ENCODE measurements at regions not wholly inside any gene's neighbourhood (a gene's known extent, or its start where the extent isn't known, plus 50 kb on each side); places are given as distances from the start of the nearest gene placed in this dataset.
"Not testable (repeated sequence)": the region's sequence is repeated elsewhere in the genome, so short reads cannot be mapped to it uniquely, and the experiment has no call there.

DNA sequence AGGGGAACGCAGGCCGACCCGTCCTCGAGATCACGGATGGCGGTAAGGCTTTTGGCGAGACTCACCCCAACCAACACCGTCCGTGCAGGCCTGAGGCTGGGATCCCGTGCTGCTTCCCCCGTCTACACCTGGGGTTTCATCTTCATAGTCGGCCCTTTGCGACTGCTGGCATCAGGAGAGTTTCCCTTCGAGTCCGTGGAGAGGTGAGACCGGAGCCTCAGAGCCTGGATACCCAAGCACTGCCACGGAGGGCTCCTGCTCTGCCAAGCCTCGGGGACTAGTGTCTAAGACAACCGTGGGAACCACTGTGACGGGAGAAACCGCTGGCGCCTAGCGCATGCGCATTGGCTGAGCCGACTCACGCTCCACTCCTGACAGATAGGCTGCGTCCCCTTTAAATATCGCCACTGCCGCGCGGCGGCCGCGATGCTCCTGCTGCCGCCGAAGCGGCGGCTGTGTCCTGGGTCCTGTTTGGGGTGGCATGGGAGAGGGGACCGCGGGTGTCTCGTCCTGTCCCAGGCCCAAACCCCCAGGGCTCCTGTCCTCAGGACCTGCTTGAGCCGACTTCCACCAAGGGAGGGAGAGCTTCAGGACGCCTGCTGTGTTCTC lies 706.1 kb upstream of the TPTE start:
- H3K4me3 Mint-ChIP-seq; H3K36me3 Mint-ChIP-seq; H3K27me3 Mint-ChIP-seq; ATAC-seq (ENCODE audit: low read depth); H3K4me1 Mint-ChIP-seq; POLR2A ChIA-PET; DNase-seq; H3K9me3 Mint-ChIP-seq; H3K27ac Mint-ChIP-seq: not testable (repeated sequence)

DNA sequence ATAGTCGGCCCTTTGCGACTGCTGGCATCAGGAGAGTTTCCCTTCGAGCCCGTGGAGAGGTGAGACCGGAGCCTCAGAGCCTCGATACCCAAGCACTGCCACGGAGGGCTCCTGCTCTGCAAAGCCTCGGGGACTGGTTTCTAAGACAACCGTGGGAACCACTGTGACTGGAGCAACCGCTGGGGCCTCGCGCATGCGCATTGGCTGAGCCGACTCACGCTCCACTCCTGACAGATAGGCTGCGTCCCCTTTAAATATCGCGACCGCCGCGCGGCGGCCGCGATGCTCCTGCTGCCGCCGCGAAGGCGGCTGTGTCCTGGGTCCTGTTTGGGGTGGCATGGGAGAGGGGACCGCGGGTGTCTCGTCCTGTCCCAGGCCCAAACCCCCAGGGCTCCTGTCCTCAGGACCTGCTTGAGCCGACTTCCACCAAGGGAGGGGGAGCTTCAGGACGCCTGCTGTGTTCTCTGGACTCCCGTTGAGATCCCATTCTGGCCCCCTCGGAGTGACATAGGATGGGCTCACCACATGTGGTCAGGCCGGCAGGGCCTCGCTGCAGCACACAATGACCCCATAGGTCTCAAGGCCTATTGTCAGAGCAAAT lies 704.5 kb upstream of the TPTE start:
- POLR2A ChIA-PET; ATAC-seq (ENCODE audit: low read depth); H3K27me3 Mint-ChIP-seq; H3K4me3 Mint-ChIP-seq; H3K36me3 Mint-ChIP-seq; H3K9me3 Mint-ChIP-seq; H3K4me1 Mint-ChIP-seq; H3K27ac Mint-ChIP-seq; DNase-seq: not testable (repeated sequence)

DNA sequence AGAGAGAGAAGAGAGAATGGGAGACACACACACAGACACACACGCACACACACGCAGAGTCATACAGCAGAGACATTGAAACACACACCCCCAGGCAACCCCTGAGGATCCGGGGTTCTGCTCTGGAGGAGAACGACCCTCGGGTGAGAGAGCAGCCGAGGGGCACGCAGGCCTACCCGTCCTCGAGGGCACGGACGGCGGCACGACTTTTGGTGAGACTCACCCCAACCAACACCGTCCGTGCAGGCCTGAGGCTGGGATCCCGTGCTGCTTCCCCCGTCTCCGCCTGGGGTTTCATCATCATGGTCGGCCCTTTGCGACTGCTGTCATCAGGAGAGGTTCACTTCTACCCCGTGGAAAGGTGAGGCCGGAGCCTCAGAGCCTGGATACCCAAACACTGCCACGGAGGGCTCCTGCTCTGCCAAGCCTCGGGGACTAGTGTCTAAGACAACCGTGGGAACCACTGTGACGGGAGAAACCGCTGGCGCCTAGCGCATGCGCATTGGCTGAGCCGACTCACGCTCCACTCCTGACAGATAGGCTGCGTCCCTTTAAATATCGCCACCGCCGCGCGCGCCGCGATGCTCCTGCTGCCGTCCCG lies 703.4 kb upstream of the TPTE start:
- H3K9me3 Mint-ChIP-seq; DNase-seq; H3K4me3 Mint-ChIP-seq; H3K27me3 Mint-ChIP-seq; H3K4me1 Mint-ChIP-seq; H3K36me3 Mint-ChIP-seq; ATAC-seq (ENCODE audit: low read depth); POLR2A ChIA-PET; H3K27ac Mint-ChIP-seq: not testable (repeated sequence)

DNA sequence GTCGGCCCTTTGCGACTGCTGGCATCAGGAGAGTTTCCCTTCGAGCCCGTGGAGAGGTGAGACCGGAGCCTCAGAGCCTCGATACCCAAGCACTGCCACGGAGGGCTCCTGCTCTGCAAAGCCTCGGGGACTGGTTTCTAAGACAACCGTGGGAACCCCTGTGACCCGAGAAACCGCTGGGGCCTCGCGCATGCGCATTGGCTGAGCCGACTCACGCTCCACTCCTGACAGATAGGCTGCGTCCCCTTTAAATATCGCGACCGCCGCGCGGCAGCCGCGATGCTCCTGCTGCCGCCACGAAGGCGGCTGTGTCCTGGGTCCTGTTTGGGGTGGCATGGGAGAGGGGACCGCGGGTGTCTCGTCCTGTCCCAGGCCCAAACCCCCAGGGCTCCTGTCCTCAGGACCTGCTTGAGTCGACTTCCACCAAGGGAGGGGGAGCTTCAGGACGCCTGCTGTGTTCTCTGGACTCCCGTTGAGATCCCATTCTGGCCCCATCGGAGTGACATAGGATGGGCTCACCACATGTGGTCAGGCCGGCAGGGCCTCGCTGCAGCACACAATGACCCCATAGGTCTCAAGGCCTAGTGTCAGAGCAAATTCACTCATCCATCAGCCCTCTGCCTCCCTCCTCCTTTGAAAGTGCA lies 701.7 kb upstream of the TPTE start:
- DNase-seq; POLR2A ChIA-PET; ATAC-seq (ENCODE audit: low read depth); H3K9me3 Mint-ChIP-seq; H3K27me3 Mint-ChIP-seq; H3K4me1 Mint-ChIP-seq; H3K36me3 Mint-ChIP-seq; H3K27ac Mint-ChIP-seq; H3K4me3 Mint-ChIP-seq: not testable (repeated sequence)

DNA sequence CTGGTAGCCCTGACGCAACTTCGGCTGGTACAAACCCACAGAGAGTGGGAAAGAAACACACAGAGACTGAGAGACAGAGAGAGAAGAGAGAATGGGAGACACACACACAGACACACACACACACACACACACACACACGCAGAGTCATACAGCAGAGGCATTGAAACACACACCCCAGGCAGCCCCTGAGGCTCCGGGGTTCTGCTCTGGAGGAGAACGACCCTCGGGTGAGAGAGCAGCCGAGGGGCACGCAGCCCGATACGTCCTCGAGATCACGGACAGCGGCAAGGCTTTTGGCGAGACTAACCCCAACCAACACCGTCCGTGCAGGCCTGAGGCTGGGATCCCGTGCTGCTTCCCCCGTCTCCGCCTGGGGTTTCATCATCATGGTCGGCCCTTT lies 700.8 kb upstream of the TPTE start:
- DNase-seq; H3K4me3 Mint-ChIP-seq; H3K27me3 Mint-ChIP-seq; H3K27ac Mint-ChIP-seq; POLR2A ChIA-PET; H3K4me1 Mint-ChIP-seq; H3K9me3 Mint-ChIP-seq; ATAC-seq (ENCODE audit: low read depth); H3K36me3 Mint-ChIP-seq: not testable (repeated sequence)

DNA sequence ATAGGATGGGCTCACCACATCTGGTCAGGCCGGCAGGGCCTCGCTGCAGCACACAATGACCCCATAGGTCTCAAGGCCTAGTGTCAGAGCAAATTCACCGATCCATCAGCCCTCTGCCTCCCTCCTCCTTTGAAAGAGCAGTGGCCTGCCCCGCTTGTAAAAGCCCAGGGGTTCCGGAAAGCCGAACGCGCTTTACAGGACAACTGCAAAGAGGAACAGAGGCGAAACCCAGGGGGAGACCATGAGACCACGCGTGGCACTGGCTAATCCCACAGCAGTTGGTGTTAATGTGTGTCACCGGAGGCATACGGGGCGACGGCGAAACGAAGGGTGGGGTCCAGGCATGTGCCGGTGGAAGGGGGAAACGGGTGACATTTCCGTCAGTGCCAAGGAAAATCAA lies 699.9 kb upstream of the TPTE start:
- ATAC-seq (ENCODE audit: low read depth); H3K27ac Mint-ChIP-seq; H3K4me3 Mint-ChIP-seq: not testable (repeated sequence)

DNA sequence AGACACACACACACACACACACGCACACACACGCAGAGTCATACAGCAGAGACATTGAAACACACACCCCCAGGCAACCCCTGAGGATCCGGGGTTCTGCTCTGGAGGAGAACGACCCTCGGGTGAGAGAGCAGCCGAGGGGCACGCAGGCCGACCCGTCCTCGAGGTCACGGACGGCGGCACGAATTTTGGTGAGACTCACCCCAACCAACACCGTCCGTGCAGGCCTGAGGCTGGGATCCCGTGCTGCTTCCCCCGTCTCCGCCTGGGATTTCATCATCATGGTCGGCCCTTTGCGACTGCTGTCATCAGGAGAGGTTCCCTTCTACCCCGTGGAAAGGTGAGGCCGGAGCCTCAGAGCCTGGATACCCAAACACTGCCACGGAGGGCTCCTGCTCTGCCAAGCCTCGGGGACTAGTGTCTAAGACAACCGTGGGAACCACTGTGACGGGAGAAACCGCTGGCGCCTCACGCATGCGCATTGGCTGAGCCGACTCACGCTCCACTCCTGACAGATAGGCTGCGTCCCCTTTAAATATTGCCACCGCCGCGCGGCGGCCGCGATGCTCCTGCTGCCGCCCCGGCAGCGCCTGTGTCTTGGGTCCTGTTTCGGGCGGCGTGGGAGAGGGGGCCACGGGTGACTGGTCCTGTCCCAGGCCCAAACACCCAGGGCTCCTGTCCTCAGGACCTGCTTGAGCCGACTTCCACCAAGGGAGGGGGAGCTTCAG lies 699.1 kb upstream of the TPTE start:
- H3K4me3 Mint-ChIP-seq; ATAC-seq (ENCODE audit: low read depth); H3K4me1 Mint-ChIP-seq; H3K9me3 Mint-ChIP-seq; DNase-seq; POLR2A ChIA-PET; H3K36me3 Mint-ChIP-seq; H3K27ac Mint-ChIP-seq; H3K27me3 Mint-ChIP-seq: not testable (repeated sequence)

More for the DNA sequence above, 699.9 kb upstream of the TPTE start:
- POLR2A ChIA-PET, H3K4me1 Mint-ChIP-seq, H3K36me3 Mint-ChIP-seq, DNase-seq, H3K27me3 Mint-ChIP-seq, H3K9me3 Mint-ChIP-seq: not testable (repeated sequence)

DNA sequence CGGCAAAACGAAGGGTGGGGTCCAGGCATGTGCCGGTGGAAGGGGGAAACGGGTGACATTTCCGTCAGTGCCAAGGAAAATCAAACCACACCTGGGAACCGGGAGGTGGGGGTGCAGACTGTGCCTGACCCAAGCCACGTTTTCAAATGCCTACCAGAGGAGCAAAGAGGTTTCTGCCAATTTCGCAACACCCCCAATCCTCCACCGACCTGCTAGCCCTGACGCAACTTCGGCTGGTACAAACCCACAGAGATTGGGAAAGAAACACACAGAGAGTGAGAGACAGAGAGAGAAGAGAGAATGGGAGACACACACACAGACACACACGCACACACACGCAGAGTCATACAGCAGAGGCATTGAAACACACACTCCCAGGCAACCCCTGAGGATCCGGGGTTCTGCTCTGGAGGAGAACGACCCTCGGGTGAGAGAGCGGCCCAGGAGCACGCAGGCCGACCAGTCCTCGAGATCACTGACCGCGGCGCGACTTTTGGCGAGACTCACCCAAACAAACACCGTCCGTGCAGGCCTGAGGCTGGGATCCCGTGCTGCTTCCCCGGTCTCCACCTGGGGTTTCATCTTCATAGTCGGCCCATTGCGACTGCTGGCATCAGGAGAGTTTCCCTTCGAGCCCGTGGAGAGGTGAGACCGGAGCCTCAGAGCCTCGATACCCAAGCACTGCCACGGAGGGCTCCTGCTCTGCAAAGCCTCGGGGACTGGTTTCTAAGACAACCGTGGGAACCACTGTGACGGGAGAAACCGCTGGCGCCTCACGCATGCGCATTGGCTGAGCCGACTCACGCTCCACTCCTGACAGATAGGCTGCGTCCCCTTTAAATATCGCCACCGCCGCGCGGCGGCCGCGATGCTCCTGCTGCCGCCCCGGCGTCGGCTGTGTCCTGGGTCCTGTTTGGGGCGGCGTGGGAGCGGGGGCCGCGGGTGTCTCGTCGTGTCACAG lies 697.9 kb upstream of the TPTE start:
- H3K36me3 Mint-ChIP-seq; H3K4me3 Mint-ChIP-seq; POLR2A ChIA-PET; ATAC-seq (ENCODE audit: low read depth); H3K4me1 Mint-ChIP-seq; H3K27ac Mint-ChIP-seq; H3K27me3 Mint-ChIP-seq; H3K9me3 Mint-ChIP-seq: not testable (repeated sequence)
- DNase-seq, result peak; percentile 45

DNA sequence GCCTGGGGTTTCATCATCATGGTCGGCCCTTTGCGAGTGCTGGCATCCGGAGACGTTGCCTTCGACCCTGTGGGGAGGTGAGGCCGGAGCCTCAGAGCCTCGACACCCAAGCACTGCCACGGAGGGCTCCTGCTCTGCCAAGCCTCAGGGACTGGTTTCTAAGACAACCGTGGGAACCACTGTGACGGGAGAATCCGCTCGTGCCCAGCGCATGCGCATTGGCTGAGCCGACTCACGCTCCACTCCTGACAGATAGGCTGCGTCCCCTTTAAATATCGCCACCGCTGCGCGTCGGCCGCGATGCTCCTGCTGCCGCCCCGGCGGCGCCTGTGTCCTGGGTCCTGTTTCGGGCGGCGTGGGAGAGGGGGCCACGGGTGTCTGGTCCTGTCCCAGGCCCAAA lies 690.6 kb upstream of the TPTE start:
- POLR2A ChIA-PET; ATAC-seq (ENCODE audit: low read depth); H3K4me3 Mint-ChIP-seq; H3K36me3 Mint-ChIP-seq; H3K27ac Mint-ChIP-seq; H3K27me3 Mint-ChIP-seq; H3K4me1 Mint-ChIP-seq; H3K9me3 Mint-ChIP-seq; DNase-seq: not testable (repeated sequence)

DNA sequence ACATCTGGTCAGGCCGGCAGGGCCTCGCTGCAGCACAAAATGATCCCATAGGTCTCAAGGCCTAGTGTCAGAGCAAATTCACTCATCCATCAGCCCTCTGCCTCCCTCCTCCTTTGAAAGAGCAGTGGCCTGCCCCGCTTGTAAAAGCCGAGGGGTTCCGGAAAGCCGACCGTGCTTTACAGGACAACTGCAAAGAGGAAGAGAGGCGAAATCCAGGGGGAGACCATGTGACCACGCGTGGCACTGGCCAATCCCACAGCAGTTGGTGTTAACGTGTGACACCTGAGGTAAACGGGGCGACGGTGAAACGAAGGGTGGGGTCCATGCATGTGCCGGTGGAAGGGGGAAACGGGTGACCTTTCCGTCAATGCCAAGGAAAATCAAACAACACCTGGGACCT lies 688.6 kb upstream of the TPTE start:
- H3K4me3 Mint-ChIP-seq; H3K9me3 Mint-ChIP-seq; ATAC-seq (ENCODE audit: low read depth); H3K36me3 Mint-ChIP-seq; H3K4me1 Mint-ChIP-seq; POLR2A ChIA-PET; DNase-seq; H3K27me3 Mint-ChIP-seq; H3K27ac Mint-ChIP-seq: not testable (repeated sequence)

DNA sequence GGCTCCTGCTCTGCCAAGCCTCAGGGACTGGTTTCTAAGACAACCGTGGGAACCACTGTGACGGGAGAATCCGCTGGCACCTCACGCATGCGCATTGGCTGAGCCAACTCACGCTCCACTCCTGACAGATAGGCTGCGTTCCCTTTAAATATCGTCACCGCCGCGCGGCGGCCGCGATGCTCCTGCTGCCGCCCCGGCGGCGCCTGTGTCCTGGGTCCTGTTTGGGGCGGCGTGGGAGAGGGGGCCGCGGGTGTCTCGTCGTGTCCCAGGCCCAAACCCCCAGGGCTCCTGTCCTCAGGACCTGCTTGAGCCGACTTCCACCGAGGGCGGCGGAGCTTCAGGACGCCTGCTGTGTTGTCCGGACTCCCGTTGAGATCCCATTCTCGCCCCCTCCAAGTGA lies 684.8 kb upstream of the TPTE start:
- H3K27me3 Mint-ChIP-seq; H3K4me1 Mint-ChIP-seq; POLR2A ChIA-PET; DNase-seq; ATAC-seq (ENCODE audit: low read depth); H3K36me3 Mint-ChIP-seq; H3K27ac Mint-ChIP-seq; H3K4me3 Mint-ChIP-seq: not testable (repeated sequence)
- H3K9me3 Mint-ChIP-seq, result peaks cover 11% of the 10 kb centered on the region

DNA sequence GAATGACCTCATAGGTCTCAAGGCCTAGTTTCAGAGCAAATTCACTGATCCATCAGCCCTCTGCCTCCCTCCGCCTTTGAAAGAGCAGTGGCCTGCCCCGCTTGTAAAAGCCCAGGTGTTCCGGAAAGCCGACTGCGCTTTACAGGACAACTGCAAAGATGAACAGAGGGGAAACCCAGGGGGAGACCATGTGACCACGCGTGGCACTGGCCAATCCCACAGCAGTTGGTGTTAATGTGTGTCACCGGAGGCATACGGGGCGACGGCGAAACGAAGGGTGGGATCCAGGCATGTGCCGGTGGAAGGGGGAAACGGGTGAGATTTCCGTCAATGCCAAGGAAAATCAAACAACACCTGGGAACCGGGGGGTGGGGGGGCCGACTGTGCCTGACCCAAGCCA lies 684.4 kb upstream of the TPTE start:
- DNase-seq; POLR2A ChIA-PET; ATAC-seq (ENCODE audit: low read depth); H3K27ac Mint-ChIP-seq; H3K4me3 Mint-ChIP-seq; H3K27me3 Mint-ChIP-seq; H3K4me1 Mint-ChIP-seq; H3K36me3 Mint-ChIP-seq: not testable (repeated sequence)
- peaks cover 13% of the 10 kb centered on the region for H3K9me3 Mint-ChIP-seq

DNA sequence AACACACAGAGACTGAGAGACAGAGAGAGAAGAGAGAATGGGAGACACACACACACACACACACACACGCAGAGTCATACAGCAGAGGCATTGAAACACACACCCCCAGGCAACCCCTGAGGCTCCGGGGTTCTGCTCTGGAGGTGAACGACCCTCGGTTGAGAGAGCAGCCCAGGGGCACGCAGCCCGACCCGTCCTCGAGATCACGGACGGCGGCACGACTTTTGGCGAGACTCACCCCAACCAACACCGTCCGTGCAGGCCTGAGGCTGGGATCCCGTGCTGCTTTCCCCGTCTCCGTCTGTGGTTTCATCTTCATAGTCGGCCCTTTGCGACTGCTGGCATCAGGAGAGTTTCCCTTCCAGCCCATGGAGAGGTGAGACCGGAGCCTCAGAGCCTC lies 683.9 kb upstream of the TPTE start:
- H3K36me3 Mint-ChIP-seq; H3K4me1 Mint-ChIP-seq; ATAC-seq (ENCODE audit: low read depth); H3K4me3 Mint-ChIP-seq; POLR2A ChIA-PET; DNase-seq; H3K27ac Mint-ChIP-seq; H3K27me3 Mint-ChIP-seq: not testable (repeated sequence)
- H3K9me3 Mint-ChIP-seq, result peaks cover 15% of the 10 kb centered on the region
